ENCODE measurements at regions not wholly inside any gene's neighbourhood (a gene's known extent, or its start where the extent isn't known, plus 50 kb on each side); places are given as distances from the start of the nearest gene placed in this dataset.

GRCh38 chr3:113051787-113052186 is 61.0 kb downstream of the GTPBP8 start:
- DNase-seq = no peak

GRCh38 chr3:113053169-113053568 is 62.4 kb downstream of the GTPBP8 start:
- no peak for DNase-seq

GRCh38 chr3:113054552-113054951 is 63.8 kb downstream of the GTPBP8 start:
- DNase-seq = no peak

- no peak for DNase-seq
Measured at GRCh38 chr3:113055201-113055600, 64.4 kb downstream of the GTPBP8 start.

- no peak for DNase-seq
Measured at GRCh38 chr3:113055961-113056360, 65.2 kb downstream of the GTPBP8 start.

GRCh38 chr3:113057117-113057516 is 66.3 kb downstream of the GTPBP8 start:
- DNase-seq = no peak

- DNase-seq = no peak
Measured at GRCh38 chr3:113058188-113058587, 67.4 kb downstream of the GTPBP8 start.

- DNase-seq = no peak
Measured at GRCh38 chr3:113062705-113063104, 71.9 kb downstream of the GTPBP8 start.

- DNase-seq = no peak
Measured at GRCh38 chr3:113063126-113063894, 72.5 kb downstream of the GTPBP8 start.

GRCh38 chr3:113064183-113064582 is 73.4 kb downstream of the GTPBP8 start:
- no peak for DNase-seq

GRCh38 chr3:113065336-113065735 is 74.6 kb downstream of the GTPBP8 start:
- DNase-seq = no peak

GRCh38 chr3:113070072-113070640 is 79.4 kb downstream of the GTPBP8 start:
- no peak for DNase-seq

GRCh38 chr3:113070681-113071113 is 79.9 kb downstream of the GTPBP8 start:
- no peak for DNase-seq

GRCh38 chr3:113075588-113075987 is 84.8 kb downstream of the GTPBP8 start:
- no peak for DNase-seq

GRCh38 chr3:113079218-113079961 is 88.6 kb downstream of the GTPBP8 start:
- no peak for DNase-seq

- no peak for DNase-seq
Measured at GRCh38 chr3:113084777-113085176, 94.0 kb downstream of the GTPBP8 start.

GRCh38 chr3:113086560-113087461 is 96.0 kb downstream of the GTPBP8 start:
- DNase-seq = no peak

GRCh38 chr3:113088616-113089015 is 97.8 kb downstream of the GTPBP8 start:
- DNase-seq = no peak

- no peak for DNase-seq
Measured at GRCh38 chr3:113091417-113091816, 100.6 kb downstream of the GTPBP8 start.

GRCh38 chr3:113092746-113093145 is 102.0 kb downstream of the GTPBP8 start:
- DNase-seq = no peak

- DNase-seq = no peak
Measured at GRCh38 chr3:113094337-113095221, 103.8 kb downstream of the GTPBP8 start.
